Suprapubic skin (tissue), 4 donors: ENCODE measurements at regions not wholly inside any gene's neighbourhood (a gene's known extent, or its start where the extent isn't known, plus 50 kb on each side); places are given as distances from the start of the nearest gene placed in this dataset.
A peak's percentile ranks its signal among the peaks of the same experiment; 100 is the strongest.

ENCODE experiments used
- DNase-seq, 2 donors: peaks; one replicate each; pipeline ENCODE4 v3.0.0-alpha.2; 2019; ENCODE audit warnings: low spot score in 2 of 2
- H3K27ac ChIP-seq: fragments of 200-600 bp; sonication (generic); one replicate; pipeline ENCODE4 v1.5.1; 2019
- H3K27me3 ChIP-seq: fragments of 200-600 bp; sonication (generic); one replicate; pipeline ENCODE4 v1.5.1; 2019
- H3K36me3 ChIP-seq: fragments of 200-600 bp; sonication (generic); one replicate; pipeline ENCODE4 v1.5.1; 2019
- H3K4me1 ChIP-seq: fragments of 200-600 bp; sonication (generic); one replicate; pipeline ENCODE4 v1.5.1; 2019
- H3K4me3 ChIP-seq: fragments of 200-600 bp; sonication (generic); one replicate; pipeline ENCODE4 v1.5.1; 2019; ENCODE audit warnings: mild to moderate bottlenecking
- H3K9me3 ChIP-seq: fragments of 200-600 bp; sonication (generic); one replicate; pipeline ENCODE4 v1.5.1; 2019
- EP300 ChIP-seq: sonication (generic); formaldehyde crosslinking; IDR thresholded peaks from one replicate; pipeline ENCODE4 v1.6.1; 2017; ENCODE audit warnings: antibody characterized with exemption
- POLR2A ChIP-seq, 2 donors: fragments of 450-650 bp; IDR thresholded peaks; one replicate each; pipeline ENCODE4 v1.6.1; 2017; ENCODE audit warnings: antibody characterized with exemption in 2 of 2, mild to moderate bottlenecking in 2 of 2, moderate library complexity in 2 of 2
- POLR2AphosphoS5 ChIP-seq, 3 donors: sonication (generic); formaldehyde crosslinking; IDR thresholded peaks; one replicate each; pipeline ENCODE4 v1.6.1; 2017; ENCODE audit warnings: antibody characterized with exemption in 3 of 3
- WGBS: methylation state at CpG from one replicate; pipeline ENCODE4 v1.1.5; 2018; 5-methylcytosine and 5-hydroxymethylcytosine counted together
- TF ChIP-seq, protein P1 (sequence below), 2 donors: fragments of 200-600 bp in 1 of 2; fragments of 450-650 bp in 1 of 2; sonication (generic) in 1 of 2; IDR thresholded peaks; one replicate each; pipeline ENCODE4 v1.5.1; 2016 to 2019; ENCODE audit warnings: antibody characterized with exemption in 2 of 2, mild to moderate bottlenecking in 1 of 2, moderate library complexity in 1 of 2

DNA sequence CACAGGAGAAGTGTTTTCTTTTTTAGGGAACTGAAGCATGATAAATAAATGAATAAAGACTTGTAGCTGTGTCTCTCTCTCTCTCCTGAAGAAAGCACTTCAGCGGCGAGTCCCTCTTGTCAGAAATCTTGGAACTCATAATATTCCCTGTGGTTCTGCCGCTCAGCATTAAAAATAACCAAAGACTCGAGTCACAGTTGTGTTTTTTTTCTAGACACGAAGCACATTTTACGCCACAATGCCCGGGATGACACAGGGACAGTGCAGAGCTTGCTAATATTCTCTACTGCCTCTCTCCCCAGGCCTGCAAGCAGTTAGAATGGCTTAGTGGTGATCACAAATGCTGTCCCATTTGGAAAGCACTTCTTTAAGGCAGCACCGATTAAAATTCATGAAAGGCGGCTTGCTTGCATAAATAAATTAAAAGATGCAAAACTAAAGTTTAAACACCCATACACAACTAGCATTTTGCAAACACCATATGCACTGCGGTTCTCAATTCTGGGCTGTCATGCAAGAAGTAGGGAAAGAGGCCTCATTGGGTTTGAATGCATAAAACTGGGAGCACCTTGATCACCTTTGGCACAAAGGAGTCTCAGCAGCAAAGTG, 597.4 kb downstream of the SOX6 start:
- TF ChIP-seq, protein P1, sequence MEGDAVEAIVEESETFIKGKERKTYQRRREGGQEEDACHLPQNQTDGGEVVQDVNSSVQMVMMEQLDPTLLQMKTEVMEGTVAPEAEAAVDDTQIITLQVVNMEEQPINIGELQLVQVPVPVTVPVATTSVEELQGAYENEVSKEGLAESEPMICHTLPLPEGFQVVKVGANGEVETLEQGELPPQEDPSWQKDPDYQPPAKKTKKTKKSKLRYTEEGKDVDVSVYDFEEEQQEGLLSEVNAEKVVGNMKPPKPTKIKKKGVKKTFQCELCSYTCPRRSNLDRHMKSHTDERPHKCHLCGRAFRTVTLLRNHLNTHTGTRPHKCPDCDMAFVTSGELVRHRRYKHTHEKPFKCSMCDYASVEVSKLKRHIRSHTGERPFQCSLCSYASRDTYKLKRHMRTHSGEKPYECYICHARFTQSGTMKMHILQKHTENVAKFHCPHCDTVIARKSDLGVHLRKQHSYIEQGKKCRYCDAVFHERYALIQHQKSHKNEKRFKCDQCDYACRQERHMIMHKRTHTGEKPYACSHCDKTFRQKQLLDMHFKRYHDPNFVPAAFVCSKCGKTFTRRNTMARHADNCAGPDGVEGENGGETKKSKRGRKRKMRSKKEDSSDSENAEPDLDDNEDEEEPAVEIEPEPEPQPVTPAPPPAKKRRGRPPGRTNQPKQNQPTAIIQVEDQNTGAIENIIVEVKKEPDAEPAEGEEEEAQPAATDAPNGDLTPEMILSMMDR (IDR thresholded peaks at IDR 0.05) = no peak
- TF ChIP-seq POLR2AphosphoS5 (IDR thresholded peaks at IDR 0.05) (no peak), POLR2A (IDR thresholded peaks at IDR 0.05) (no peak), EP300 (no peak)
- H3K9me3 ChIP-seq = no peaks in the 10 kb centered on the region
- no peaks in the 10 kb centered on the region for H3K36me3 ChIP-seq
- 84% methylated on average over 10 of the region's 10 CpGs for whole genome bisulfite sequencing
- no peaks in the 10 kb centered on the region for H3K4me1 ChIP-seq
- peaks cover 6% of the 10 kb centered on the region for H3K27me3 ChIP-seq
- no peak overlapping the region for H3K27ac ChIP-seq
- no peak for DNase-seq
- H3K4me3 ChIP-seq = no peak overlapping the region

DNA sequence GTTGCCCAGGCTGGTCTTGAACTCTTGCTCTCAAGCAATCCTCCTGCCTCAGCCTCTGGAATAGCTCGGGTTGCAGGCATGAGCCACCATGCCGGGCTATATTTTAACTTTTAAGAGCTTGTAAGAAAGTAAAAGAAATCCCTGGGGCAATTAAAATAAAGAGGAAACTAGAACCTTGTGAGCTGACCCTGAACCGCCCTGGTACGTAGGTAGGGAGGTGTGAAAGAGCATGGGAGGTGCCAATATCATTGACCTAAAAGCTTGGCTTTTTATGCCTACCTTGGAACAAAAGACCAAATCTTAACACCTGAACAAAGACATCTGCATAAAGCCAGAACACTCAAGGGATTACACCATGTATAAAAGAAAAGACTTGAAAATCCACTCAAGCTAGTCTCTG, 595.1 kb downstream of the SOX6 start:
- Histone ChIP-seq H3K27me3 (peaks cover 6% of the 10 kb centered on the region), H3K9me3 (no peaks in the 10 kb centered on the region), H3K27ac (no peak overlapping the region), H3K4me1 (peaks cover 3% of the 10 kb centered on the region), H3K36me3 (no peaks in the 10 kb centered on the region), H3K4me3 (no peak overlapping the region)
- no peak for DNase-seq
- 74% methylated on average over 4 of the region's 4 CpGs for WGBS
- TF ChIP-seq, protein P1 (IDR thresholded peaks at IDR 0.05) = no peak
- no peak for TF ChIP-seq POLR2AphosphoS5 (IDR thresholded peaks at IDR 0.05)
- TF ChIP-seq POLR2A (IDR thresholded peaks at IDR 0.05) = no peak
- TF ChIP-seq EP300 = no peak

DNA sequence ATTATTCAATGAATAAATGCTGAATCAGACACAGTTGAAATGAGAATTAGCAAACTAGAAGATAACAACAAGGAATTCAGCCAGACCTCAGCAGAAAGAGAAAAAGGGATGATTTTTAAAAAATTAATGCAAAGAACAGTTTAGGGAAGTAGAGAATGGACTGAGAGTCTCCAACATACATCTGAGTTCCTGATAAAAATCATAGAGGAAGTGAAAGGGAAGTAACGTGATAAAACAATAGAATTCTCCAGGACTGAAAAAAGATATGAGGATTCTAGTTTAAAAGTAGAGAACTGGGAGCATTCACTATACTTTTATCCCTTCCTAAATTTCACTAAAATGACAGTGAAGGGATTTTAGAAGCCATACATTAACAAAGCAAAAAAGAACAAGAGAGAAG, 592.0 kb downstream of the SOX6 start:
- H3K4me3 ChIP-seq = no peak overlapping the region
- 63% methylated on average over 1 of the region's 1 CpG for WGBS
- no peaks in the 10 kb centered on the region for H3K27me3 ChIP-seq
- no peaks in the 10 kb centered on the region for H3K36me3 ChIP-seq
- no peak overlapping the region for H3K27ac ChIP-seq
- no peaks in the 10 kb centered on the region for H3K9me3 ChIP-seq
- TF ChIP-seq POLR2AphosphoS5 (IDR thresholded peaks at IDR 0.05) (no peak), EP300 (no peak), POLR2A (IDR thresholded peaks at IDR 0.05) (no peak)
- TF ChIP-seq, protein P1 (IDR thresholded peaks at IDR 0.05) = no peak
- no peak for DNase-seq
- peaks cover 12% of the 10 kb centered on the region for H3K4me1 ChIP-seq

GRCh38 chr11:15764948-15765347, 591.4 kb downstream of the SOX6 start:
- H3K4me3 ChIP-seq = no peak overlapping the region
- TF ChIP-seq POLR2AphosphoS5 (IDR thresholded peaks at IDR 0.05) = no peak
- TF ChIP-seq, protein P1 (IDR thresholded peaks at IDR 0.05) = no peak
- TF ChIP-seq EP300 = no peak
- TF ChIP-seq POLR2A (IDR thresholded peaks at IDR 0.05) = no peak
- no peaks in the 10 kb centered on the region for H3K27me3 ChIP-seq
- no peaks in the 10 kb centered on the region for H3K36me3 ChIP-seq
- peaks cover 19% of the 10 kb centered on the region for H3K4me1 ChIP-seq
- 75% methylated on average over 1 of the region's 1 CpG for WGBS
- no peaks in the 10 kb centered on the region for H3K9me3 ChIP-seq
- H3K27ac ChIP-seq = peak overlapping the region; percentile 54
- DNase-seq = no peak

DNA sequence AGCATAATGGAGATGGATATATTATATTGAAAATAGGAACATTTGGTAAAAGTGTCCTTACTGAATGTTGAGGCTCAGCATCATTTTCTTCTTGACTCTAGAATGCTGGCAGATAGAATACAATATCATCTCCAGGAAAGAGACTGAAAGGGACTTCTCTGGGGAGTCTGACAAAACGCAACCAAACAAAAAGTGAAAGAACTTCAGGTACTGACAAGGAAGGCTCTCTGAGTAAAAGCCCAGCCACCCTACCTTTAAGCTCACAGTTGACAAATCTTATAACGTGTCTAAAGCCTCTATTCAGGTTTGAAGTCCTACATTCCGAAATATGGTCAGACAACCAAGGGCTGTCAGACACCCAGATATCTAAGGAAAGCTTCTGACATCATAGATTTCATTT, 590.8 kb downstream of the SOX6 start:
- no peak for TF ChIP-seq EP300
- TF ChIP-seq POLR2A (IDR thresholded peaks at IDR 0.05) = no peak
- TF ChIP-seq, protein P1 (IDR thresholded peaks at IDR 0.05) = no peak
- WGBS = 77% methylated on average over 3 of the region's 3 CpGs
- H3K27ac ChIP-seq = peak overlapping the region; percentile 54

More for the DNA sequence above, 590.8 kb downstream of the SOX6 start:
- Histone ChIP-seq H3K4me1 (peaks cover 22% of the 10 kb centered on the region), H3K36me3 (no peaks in the 10 kb centered on the region), H3K27me3 (no peaks in the 10 kb centered on the region), H3K4me3 (no peak overlapping the region), H3K9me3 (no peaks in the 10 kb centered on the region)
- DNase-seq = no peak
